Left ventricle myocardium inferior (tissue), 1 donor: ENCODE measurements at regions not wholly inside any gene's neighbourhood (a gene's known extent, or its start where the extent isn't known, plus 50 kb on each side); places are given as distances from the start of the nearest gene placed in this dataset.
"Not testable (repeated sequence)": the region's sequence is repeated elsewhere in the genome, so short reads cannot be mapped to it uniquely, and the experiment has no call there.

Experiments used
- DNase-seq: peaks from one replicate; pipeline ENCODE4 v3.0.0-alpha.2; 2020
- H3K27ac ChIP-seq: fragments of 200-600 bp; replicated peaks from 2 replicates; pipeline ENCODE4 v1.8.0; 2021
- H3K27me3 ChIP-seq: fragments of 200-600 bp; 2 replicates; pipeline ENCODE4 v1.8.0; 2021; ENCODE audit warnings: low read depth
- H3K36me3 ChIP-seq: fragments of 200-600 bp; 2 replicates; pipeline ENCODE4 v1.8.0; 2021
- H3K4me1 ChIP-seq: fragments of 200-600 bp; 2 replicates; pipeline ENCODE4 v1.8.0; 2021
- H3K4me3 ChIP-seq: fragments of 200-600 bp; 2 replicates; pipeline ENCODE4 v1.8.0; 2021; ENCODE audit warnings: mild to moderate bottlenecking, moderate library complexity
- H3K9me3 ChIP-seq: fragments of 200-600 bp; replicated peaks from 2 replicates; pipeline ENCODE4 v1.8.0; 2021
- intact Hi-C: fragments of 100-400 bp; cut with micrococcal nuclease; formaldehyde crosslinking; loops from one replicate; pipeline ENCODE4 v1.11.0; 2022
- TF ChIP-seq, protein P1 (sequence below): fragments of 200-600 bp; IDR thresholded peaks from 2 replicates; pipeline ENCODE4 v1.8.0; 2021; ENCODE audit warnings: antibody characterized with exemption, mild to moderate bottlenecking, borderline replicate concordance
- donor health status: DM: no; HTN: yes; CAD: no; lungs with severe emphysema.

DNA sequence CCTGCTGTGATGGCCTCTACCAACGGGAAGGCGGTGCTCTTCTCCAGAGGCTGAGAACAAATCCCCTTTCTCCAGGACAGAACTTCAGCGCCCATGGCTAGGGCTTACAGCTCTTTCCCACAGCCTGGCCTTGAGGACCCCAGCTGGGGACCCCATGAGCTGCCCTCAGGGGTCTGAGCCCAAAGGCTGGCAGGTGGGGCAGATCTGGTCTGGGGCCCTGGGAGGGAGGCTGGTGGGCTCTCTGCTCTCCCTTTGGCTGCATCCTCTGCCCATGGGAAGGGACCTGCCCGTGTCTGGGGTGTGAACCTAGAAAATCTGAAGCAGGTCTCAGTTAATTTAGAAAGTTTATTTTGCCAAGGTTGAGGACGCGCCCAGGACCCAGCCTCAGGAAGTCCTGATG, 322.1 kb downstream of the ADGRD1 start:
- Histone ChIP-seq H3K27me3 (peaks cover 36% of the 10 kb centered on the region), H3K4me3 (no peak overlapping the region), H3K36me3 (no peaks in the 10 kb centered on the region), H3K9me3 (no peaks in the 10 kb centered on the region), H3K27ac (no peak overlapping the region), H3K4me1 (no peaks in the 10 kb centered on the region)
- TF ChIP-seq, protein P1, sequence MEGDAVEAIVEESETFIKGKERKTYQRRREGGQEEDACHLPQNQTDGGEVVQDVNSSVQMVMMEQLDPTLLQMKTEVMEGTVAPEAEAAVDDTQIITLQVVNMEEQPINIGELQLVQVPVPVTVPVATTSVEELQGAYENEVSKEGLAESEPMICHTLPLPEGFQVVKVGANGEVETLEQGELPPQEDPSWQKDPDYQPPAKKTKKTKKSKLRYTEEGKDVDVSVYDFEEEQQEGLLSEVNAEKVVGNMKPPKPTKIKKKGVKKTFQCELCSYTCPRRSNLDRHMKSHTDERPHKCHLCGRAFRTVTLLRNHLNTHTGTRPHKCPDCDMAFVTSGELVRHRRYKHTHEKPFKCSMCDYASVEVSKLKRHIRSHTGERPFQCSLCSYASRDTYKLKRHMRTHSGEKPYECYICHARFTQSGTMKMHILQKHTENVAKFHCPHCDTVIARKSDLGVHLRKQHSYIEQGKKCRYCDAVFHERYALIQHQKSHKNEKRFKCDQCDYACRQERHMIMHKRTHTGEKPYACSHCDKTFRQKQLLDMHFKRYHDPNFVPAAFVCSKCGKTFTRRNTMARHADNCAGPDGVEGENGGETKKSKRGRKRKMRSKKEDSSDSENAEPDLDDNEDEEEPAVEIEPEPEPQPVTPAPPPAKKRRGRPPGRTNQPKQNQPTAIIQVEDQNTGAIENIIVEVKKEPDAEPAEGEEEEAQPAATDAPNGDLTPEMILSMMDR, result no peak
- DNase-seq, result peak; percentile 6
- intact Hi-C loops, result no loop called here

GRCh38 chr12:131276501-131277185, 322.9 kb downstream of the ADGRD1 start:
- Histone ChIP-seq H3K27me3 (peaks cover 40% of the 10 kb centered on the region), H3K36me3 (no peaks in the 10 kb centered on the region), H3K27ac (no peak overlapping the region), H3K4me1 (no peaks in the 10 kb centered on the region), H3K9me3 (no peaks in the 10 kb centered on the region), H3K4me3 (no peak overlapping the region)
- intact Hi-C loops, result no loop called here
- TF ChIP-seq, protein P1, result no peak
- DNase-seq, result peak; percentile 9

DNA sequence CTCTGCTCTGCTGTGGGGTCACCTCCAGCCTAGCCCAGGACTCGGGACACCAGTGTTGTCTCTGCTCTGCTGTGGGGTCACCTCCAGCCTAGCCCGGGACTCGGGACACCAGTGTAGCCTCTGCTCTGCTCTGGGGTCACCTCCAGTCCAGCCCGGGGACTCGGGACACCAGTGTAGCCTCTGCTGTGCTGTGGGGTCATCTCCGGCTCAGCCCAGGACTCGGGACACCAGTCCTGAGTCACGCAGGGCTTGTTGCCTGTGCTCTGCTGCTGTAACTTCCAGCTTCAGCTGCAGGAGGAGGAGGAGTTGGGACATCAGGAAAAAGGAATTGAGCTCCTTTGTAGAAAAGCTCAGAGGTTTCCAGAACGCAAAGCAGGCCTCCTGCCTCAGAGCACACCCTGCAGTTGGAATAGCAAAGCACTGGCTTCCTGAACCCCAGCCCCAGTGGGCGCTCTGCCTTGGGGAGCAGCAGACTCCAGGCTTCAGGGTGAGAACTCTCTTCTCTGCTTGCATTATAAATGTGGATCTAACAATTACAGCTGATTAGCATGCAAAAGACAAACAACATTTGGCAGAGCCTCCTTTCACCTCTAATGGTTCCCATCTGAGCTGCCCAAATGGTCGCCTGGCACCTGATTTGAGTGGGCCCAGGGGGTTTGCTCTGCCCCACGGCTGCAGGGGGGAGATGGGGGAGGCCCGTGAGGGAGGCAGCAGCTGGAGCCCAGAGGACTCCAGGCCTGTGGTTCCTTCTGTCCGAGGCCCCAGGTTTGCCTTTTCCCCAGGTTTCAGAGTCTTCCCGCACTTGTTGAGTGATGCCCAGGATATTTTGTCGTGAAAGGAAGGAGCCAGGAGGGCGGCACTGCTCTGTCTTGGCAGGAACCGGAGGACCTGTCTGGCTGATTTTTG, 323.7 kb downstream of the ADGRD1 start:
- intact Hi-C loops, H3K27ac ChIP-seq, H3K36me3 ChIP-seq, H3K4me3 ChIP-seq, H3K9me3 ChIP-seq, H3K4me1 ChIP-seq: not testable (repeated sequence)
- peak; percentile 15 for DNase-seq
- peaks cover 40% of the 10 kb centered on the region for H3K27me3 ChIP-seq

- H3K27me3 ChIP-seq, result peaks cover 43% of the 10 kb centered on the region
- H3K4me1 ChIP-seq, H3K9me3 ChIP-seq, H3K4me3 ChIP-seq, intact Hi-C loops, H3K27ac ChIP-seq, H3K36me3 ChIP-seq: not testable (repeated sequence)
- DNase-seq, result peak; percentile 17
Measured at GRCh38 chr12:131278451-131279115, 324.9 kb downstream of the ADGRD1 start.

- no peaks in the 10 kb centered on the region for H3K36me3 ChIP-seq
- H3K27ac ChIP-seq, result no peak overlapping the region
- H3K4me1 ChIP-seq, result no peaks in the 10 kb centered on the region
- peak; percentile 8 for DNase-seq
- TF ChIP-seq, protein P1, result no peak
- peaks cover 47% of the 10 kb centered on the region for H3K27me3 ChIP-seq
- no peaks in the 10 kb centered on the region for H3K9me3 ChIP-seq
- no peak overlapping the region for H3K4me3 ChIP-seq
- intact Hi-C loops, result no loop called here
Measured at GRCh38 chr12:131279281-131279921, 325.7 kb downstream of the ADGRD1 start.

DNA sequence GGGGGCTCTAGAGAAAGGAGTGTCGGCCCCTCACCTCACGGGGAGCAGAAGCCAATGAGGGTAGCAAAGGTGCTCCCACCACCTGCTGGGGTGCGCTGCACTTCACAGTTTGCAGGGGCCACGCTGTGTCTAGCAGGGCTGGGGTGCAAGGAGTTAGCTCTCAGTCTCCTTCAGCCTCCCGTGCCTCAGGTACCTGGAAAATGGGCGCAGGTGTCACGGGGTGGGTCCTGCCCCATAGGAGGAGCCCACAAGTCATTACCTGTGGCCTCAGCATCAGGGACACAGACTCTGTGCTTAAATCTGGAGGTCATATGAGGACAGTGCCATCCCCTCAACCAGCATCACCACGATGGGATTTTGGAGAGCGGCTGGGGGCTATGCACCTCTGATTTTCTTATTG, 326.7 kb downstream of the ADGRD1 start:
- no peaks in the 10 kb centered on the region for H3K36me3 ChIP-seq
- TF ChIP-seq, protein P1, result no peak
- H3K27me3 ChIP-seq, result peaks cover 40% of the 10 kb centered on the region
- H3K4me1 ChIP-seq, result no peaks in the 10 kb centered on the region
- no peak overlapping the region for H3K4me3 ChIP-seq
- H3K9me3 ChIP-seq, result no peaks in the 10 kb centered on the region
- no peak overlapping the region for H3K27ac ChIP-seq
- DNase-seq, result no peak
- intact Hi-C loops, result no loop called here
